ENCODE measurements at regions not wholly inside any gene's neighbourhood (a gene's known extent, or its start where the extent isn't known, plus 50 kb on each side); places are given as distances from the start of the nearest gene placed in this dataset.
"Not testable (repeated sequence)": the region's sequence is repeated elsewhere in the genome, so short reads cannot be mapped to it uniquely, and the experiment has no call there.

DNA sequence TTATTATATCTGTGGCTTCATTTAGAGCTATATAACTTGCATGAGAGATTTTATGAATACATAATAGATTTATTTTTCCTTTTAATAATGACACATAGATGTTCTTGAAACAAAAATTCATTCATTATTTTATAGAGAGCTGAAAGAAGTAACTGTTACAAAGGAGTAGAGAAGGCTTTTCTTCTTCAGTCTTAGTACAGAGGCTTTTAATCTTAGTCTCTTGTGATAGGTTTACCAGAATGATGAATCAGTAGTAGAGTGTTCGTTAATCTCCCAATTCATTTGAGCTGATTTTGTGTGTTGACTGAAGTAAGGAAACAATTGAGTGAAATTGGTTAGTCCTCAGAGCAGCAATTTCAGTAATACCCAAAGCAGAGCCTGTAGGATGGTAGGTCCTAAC lies 1284.1 kb upstream of the ACO1 start:
- no peak for DNase-seq

DNA sequence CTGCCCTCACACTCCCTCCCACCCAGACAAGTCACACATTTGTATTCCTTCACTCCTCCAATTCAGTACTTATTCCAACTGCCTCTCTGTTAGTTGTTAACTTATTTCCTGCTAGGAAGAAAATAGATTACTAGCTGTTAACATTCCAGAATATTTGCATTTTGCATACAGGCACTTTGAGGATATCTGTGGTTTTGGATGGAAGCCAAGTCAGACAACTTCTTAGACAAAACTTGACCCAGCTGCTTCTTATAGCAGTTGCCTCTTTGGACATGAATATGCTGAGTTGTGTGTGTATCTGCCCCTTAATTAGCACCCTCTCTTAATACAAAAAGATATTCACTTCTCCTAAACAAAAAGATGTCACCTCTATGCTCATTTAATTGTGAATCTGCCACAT lies 1280.6 kb upstream of the ACO1 start:
- DNase-seq, result peak; percentile 53

DNA sequence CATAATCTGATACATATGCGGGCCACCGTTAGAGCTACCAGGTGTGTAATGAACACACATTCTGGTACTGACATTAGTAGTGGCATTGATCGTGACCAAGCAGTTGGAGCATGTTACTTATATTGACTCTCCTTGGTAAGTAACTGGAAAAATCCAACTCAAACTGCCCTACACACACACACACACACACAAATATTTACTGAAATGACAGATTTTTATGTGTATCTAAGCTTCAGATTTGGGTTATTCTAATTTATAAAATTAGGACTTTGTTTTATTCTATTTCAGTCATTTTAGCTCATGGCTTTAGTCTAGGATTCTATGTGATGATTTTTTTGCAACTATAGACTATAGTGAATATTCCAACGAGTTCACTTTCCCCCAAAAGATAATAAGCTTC lies 1280.2 kb upstream of the ACO1 start:
- DNase-seq, result no peak

DNA sequence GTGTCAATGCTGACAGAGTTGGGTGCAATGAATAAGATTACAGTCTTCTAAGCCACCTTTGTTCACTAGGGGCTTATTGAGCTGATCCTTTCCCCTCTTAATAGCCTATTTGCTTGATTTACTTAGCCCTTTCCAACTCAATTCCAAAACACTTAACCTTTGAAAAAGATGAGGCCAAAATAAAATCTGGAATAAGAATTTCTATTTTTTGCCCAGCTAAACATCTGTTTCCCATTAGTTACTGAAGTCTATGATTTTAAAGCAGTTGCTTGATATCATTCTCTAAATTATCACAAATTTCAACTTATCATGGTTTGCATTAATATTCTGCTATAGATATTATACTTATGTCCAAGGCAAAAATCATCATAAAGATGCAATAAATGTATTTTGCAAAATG lies 1272.0 kb upstream of the ACO1 start:
- DNase-seq, result no peak

DNA sequence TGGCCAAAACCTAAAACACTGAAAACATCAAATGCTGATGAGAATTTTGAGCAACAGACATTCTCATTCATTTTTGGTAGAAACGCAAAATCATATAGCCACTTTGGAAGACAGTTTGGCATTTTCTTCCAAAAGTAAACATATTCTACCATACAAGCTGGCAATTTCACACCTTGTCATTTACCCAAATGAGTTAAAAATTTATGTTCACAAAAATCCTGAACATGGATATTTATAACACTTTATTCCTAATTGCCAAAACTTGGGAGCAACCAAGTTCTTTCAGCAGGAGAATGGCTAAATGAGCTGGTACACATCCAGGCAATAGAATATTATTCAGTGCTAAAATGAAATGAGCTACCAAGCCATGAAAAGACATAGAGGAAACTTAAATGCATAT lies 1270.1 kb upstream of the ACO1 start:
- DNase-seq, result no peak

DNA sequence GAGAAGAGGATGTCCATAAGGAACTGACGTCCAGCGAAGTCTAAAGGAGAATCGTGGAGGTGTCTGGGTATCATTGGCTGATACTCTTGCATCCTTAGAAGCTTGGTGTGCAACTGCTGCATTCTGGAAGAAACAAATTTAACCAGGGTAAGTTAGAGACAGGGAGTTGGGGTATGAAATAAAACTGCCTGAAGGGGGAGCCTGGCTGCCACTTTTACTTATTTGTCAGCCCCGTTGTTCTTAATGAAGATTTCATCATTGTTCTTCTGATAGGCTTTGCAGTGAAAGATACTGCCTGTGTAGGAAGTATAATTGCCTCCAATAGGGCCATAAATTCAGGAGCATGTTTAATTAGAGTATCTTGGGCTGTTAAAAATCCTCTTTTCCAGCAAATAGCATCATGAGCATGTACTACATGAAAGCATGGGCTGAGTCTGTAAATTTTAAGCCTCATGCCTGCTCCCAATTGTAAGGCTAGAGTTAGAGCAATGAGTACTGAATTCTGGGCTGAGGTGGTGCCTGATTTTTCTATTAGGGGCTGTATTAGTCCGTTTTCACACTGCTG lies 1264.5 kb upstream of the ACO1 start:
- DNase-seq, result peak; percentile 47

DNA sequence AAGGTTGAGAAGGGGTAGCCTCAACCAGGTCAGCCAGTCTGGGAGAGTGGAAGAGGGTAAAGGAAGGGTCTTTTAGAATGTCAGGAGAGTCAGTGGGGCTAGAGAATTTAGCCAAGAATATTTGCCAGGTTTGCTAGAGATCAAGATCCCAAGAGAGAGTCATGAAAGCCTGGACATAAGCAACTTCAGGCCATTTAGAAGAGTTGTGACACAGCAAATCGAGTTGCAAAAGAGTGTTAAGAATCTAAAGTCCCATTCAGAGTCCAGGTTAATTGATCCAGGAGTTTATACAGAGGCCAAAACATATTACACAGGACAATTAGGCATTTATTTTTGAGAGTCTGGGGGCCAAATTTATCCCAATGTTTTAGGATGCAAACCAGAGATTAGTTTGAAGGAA lies 1260.1 kb upstream of the ACO1 start:
- DNase-seq, result no peak

DNA sequence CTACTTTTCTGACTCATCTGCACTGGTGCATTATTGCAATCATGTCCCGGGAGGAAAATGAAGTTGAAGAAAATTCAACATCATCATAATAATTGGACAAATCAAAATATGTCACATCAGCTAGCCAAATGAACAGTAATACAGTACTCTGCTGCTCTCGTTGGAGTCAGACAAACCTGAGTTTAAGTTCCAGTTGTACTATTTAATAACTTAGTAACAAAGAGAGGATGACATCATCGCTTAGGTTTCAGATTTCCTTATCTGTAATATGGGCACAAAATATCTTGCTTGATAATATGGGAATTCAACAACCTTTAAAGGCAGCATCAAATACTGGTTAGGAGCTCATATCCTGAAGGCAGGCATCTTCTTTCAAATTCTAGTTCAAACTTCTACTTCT lies 1248.9 kb upstream of the ACO1 start:
- no peak for DNase-seq

DNA sequence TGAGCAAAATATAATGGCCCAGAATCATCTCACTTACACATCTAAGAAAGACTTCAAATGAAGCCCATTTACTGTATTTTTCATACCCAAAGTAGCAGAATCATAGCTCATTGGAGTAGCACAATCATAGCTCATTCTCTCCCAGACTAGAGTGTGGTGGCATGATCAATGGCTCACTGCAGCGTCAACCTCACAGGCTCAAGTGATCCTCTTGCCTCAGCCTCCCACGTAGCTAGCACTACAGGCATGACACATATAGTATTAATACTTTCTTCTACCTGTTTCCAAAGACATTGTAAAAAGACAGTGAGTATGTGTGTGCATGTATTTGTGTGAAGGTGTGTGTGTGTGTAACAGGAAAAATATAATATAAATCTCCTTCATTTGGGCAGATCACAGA lies 1247.9 kb upstream of the ACO1 start:
- no peak for DNase-seq

DNA sequence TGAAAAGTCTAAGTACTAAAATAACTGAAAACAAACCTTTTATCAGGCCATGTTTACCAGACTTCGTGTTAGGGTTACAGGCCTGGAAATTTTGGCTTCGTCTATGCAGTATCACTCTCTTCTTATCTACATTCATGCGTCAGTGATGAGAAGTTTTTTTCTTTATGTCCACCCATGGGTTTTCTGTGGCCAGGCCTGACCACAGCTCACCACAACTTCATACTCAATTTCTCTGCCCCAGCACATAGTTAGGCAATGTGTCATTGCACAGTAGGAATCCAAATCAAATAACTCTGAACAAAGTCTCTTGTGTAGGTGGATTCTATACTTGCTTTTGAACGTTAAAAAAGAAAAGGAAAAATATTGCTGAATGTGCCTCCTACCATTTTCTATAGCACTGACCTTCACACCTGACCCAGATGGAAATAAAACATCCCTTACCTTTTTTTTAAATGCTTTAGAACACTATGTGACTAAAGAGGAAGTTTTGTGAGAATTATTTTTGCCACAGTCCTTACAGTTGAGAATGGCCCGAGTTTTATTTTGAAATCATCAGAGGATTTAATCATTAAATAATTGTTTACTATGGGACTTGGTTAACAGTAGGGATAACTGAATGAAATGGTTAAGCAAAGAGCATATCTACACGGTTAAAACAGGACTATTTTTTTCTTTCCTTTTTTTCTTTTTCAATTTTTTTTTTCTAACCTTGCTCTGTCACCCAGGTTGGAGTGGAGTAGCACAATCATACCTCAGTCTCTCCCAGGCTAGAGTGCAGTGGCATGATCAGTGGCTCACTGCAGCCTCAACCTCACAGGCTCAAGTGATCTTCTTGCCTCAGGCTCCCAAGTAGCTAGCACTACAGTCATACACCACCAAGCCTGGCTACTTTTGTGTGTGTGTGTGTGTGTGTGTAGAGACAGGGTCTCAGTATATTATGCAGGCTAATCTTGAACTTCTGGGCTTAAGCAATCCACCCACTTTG lies 1247.0 kb upstream of the ACO1 start:
- DNase-seq, result peak; percentile 98

DNA sequence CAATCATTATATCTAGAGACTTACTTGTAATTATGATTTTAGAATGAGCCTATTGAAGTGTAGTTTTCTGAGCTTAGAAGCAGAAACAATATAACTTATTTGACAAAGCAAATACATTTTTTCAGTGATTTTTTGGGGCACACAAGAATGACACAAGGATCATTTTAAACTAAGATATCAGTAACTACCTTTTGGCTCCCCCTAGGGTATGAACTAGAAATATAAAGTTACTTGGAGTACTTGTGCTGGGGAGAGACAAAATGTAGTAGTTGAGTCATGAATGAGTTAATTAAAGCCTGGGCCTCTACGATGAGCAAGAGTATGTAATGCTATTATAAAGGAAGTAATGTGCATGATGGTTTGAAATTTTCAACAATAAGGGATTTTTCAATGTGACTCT lies 1244.1 kb upstream of the ACO1 start:
- peak; percentile 56 for DNase-seq

DNA sequence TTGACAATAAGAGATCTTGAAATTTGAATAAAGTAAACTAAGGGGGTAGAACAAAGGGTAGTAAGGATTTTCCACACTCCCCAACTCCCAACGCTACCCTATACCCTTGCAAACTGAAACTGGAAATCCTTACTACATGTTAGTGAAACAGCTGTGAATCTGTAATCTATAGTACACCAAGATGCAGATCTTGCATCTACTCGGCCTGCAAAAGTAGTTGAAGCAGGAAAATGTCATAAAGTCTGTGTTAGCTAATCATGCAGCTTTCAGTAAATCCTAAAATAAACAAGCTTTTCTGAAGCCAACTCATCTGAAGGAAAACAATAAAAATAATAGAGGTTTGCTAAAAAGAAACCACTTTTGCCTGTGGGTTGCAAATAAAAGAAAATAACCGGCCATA lies 1242.0 kb upstream of the ACO1 start:
- no peak for DNase-seq

DNA sequence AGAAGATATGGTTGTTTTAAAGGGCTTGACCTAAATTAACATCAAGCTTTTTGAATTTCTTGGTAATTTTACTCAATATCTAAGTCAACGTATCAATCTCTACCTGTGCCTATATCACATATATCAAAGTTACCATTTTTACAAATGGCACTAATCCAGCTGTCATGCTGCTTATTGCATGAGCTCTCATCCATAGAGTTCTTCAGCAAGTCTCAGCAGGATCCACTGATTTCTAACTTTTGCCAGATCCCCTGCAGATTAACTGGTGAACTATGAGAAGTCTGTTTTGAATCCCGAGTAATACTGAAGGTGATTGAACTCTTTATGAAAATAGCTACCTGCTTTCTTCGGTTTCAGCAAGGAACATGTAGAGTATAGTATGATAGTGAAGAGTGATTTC lies 1239.8 kb upstream of the ACO1 start:
- no peak for DNase-seq

DNA sequence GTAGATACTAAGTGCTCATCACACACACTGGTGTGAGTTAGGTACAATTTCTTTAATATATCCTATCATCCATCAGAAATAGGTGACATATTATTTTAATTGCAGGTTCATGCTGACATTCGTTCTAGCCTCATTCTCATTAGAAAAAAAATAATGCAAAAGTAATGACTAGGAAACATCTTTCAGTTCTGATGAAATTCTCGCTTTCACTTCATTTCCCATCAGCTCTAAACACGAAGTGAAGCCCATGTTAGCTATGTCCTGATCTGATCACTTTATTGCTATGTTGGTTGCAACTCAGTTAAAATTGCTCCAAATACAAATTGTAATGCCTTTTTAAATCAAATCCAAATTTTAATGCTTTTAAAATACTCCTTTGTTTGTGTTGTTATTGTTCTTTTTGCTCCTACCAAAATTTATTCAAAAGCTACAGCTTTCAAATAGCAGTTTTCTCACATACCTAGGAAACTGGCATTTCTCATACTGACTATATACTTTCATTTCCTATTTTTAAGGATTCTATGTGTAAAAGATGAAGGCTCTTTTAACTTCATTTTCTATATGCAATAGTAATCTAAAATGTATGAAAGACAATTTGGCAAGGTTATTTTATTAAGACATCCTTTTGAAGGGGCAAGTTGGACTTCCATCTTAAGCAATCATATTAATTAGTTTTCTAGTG lies 1237.8 kb upstream of the ACO1 start:
- no peak for DNase-seq

DNA sequence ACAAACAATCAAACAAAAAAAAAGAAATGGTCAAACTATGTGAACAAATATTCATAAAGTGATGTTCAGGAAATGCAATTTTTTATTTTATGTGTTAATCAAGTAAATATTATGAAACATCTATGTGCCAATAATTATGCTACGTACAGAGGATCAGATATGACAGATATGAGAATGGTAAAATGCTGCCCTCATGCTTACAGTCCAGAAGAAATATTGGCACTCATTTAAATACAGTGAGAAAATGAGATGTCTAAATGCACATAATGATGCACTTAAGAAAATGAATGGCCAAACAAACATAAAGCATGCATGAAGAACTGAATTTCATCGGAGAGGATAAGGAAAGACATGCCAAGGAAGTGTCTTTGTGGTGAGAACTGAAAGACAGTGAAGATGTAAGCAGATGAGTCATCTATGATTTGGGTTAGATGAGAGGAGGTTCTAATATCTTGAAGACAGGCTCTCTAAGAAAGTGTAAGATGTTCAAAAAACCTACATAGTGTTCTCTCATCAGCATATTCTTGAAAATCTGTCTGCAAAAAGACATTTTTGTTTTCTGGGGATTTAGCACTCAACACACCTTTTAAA lies 1231.1 kb upstream of the ACO1 start:
- DNase-seq, result no peak

DNA sequence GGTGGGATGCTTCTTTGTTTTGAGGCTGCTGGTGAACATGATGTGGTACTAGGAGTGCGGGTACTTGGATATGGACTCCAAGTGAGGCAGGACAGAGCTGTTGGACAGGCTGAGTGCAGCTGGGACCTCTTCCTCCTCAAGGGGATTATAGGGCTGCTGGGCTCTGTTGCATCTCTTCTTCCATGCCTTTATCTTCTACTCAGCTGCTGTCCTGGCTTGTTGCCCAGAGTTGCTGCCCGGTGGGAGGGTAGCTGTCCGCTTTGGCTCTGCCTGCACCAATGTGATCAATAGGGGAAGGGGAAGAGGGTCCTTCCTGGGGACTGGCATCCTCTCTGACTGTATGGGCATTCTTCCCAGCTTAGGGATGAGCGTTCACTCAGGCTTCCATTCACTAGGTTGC lies 1217.9 kb upstream of the ACO1 start:
- DNase-seq, result no peak

DNA sequence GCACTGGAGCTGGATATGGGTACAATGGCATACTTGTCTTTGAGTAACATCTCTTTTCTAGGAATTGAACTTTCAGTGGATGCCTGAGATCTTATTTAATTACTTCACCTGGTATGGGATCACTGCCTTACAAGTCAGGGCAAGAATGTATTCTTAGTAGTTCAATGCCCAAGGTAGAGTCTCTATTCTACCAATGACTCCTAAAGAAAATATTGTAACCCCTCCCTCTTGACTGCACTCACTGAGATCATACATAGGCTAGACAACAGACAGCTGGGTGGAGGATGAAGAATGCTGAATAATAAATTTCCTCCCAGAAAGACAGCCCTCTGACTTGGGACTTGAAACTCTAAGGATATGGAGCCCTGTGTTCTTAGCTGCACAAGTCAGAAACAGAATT lies 1216.3 kb upstream of the ACO1 start:
- DNase-seq, result peak; percentile 59

DNA sequence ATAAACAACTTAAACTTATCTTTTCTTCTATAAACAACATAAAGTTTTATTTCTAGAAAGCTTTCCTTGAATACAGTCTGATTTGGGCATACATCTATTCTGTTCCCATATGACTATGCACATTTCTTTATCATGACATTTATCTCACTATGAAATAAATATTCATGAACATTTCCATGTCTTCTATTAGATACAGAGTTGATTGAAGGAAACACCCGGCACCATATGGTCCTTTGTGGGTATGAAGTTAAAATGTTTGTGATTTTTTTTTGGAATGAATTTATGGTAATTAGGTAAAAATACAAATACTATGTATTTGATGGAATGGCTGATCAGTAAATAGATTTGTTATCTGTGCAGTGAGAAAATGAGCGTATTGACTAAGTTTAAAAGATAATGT lies 1209.8 kb upstream of the ACO1 start:
- no peak for DNase-seq

DNA sequence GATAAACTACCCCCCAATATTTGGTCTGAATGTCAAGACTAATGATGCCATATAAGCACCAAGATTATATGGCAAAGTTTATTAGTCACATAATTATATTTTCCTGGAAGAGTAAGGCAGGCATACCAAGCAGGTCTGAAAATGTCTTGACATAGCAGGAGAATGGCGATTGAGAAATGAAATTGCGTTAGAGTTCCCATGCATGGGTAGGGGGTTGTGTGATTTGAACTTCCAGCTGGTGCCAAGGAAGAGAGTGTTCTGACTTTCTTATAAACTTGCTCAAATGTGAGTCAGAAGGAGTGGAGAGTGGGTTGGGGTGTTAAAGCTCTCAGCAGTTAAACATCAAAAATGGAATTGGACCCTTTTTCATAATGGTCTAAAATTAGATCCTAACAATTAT lies 1200.6 kb upstream of the ACO1 start:
- DNase-seq, result no peak

DNA sequence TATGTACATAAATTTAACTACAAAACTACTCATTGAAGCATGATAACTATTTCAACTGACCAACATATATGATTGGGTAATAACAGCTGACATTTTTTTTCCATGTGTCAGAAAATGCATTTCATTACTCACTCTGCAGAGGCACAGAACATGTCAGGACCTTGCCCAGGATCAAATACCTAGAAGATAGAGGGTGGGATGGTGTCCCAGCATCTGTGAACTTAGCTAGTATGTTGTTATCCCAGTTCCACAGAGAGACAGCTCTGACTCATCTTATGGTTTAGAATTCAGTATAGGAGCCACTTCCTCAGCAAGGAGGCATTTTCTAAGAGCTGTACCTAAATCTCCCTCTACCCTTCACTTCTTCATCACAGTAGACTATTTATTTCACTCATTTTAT lies 1198.6 kb upstream of the ACO1 start:
- no peak for DNase-seq

DNA sequence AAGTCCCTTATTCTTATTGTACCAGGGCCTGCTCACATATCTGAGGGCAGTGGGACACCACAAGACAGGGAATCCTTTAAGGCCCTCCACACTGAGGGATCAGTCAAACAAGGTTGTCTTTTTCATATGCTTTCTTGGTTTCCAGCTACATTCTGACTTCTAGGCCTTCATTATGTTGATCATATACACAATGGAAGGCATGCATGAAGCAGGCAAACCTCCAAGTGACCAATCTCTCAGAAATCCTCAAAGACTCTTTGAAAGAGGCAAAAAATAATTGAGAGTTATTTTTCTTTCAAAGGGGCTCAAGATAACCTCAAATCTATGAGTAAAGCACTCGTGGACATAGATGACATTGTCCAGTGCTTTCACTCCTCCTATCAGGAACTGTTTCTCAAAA lies 1195.9 kb upstream of the ACO1 start:
- no peak for DNase-seq

DNA sequence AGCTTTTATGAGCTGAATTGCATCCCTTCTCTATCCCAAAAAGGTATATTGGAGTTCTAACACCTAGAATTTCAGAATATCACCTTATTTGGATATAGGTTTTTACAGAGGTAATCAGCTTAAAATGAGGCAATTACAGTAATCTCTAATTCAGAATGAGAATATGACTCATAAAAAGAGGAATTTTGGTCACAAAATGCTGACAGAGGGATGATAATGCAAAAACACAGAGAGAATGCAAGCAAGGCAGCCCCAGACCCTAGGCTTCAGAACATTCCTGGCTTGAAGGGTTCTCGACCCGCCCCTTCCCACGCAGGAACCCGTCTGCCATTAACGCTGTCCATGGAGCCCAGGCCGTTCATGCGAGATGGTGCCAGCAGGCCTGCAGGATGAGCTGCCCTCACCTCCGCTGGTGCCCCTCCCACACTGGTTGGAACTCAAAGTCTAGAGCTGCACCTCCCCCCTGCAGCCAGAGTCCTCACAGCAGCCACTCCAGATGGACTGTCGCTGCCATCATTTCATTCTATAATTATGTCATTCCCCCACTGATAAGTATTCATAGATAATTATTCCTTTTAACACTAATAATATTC lies 1173.4 kb upstream of the ACO1 start:
- no peak for DNase-seq

DNA sequence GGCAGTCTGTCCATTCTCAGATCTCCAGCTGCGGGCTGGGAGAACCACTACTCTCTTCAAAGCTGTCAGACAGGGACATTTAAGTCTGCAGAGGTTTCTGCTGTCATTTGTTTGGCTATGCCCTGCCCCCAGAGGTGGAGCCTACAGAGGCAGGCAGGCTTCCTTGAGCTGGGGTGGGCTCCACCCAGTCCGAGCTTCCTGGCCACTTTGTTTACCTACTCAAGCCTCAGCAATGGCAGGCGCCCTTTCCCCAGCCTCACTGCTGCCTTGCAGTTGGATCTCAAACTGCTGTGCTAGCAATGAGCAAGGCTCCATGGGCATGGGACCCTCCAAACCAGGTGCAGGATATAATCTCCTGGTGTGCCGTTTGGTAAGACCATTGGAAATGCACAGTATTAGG lies 1154.5 kb upstream of the ACO1 start:
- DNase-seq, result not testable (repeated sequence)
